Sigmoid colon (tissue), 6 donors: ENCODE measurements at regions not wholly inside any gene's neighbourhood (a gene's known extent, or its start where the extent isn't known, plus 50 kb on each side); places are given as distances from the start of the nearest gene placed in this dataset.
"Not testable (repeated sequence)": the region's sequence is repeated elsewhere in the genome, so short reads cannot be mapped to it uniquely, and the experiment has no call there.

ENCODE experiments used
- DNase-seq: peaks from one replicate; pipeline ENCODE4 v3.0.0-alpha.2; 2019
- H3K27ac ChIP-seq, 4 donors: fragments of 200-600 bp; sonication (generic); one replicate each; pipeline ENCODE4 v1.5.1; 2016 to 2019; ENCODE audit warnings: mild to moderate bottlenecking in 1 of 4
- H3K27me3 ChIP-seq, 3 donors: fragments of 200-600 bp; sonication (generic); one replicate each; pipeline ENCODE4 v1.5.1; 2019; ENCODE audit warnings: mild to moderate bottlenecking in 1 of 3
- H3K36me3 ChIP-seq, 4 donors: fragments of 200-600 bp; sonication (generic); one replicate each; pipeline ENCODE4 v1.5.1; 2016 to 2019
- H3K4me1 ChIP-seq, 4 donors: fragments of 200-600 bp; sonication (generic); one replicate each; pipeline ENCODE4 v1.5.1; 2017 to 2019
- H3K4me3 ChIP-seq, 4 donors: fragments of 200-600 bp; sonication (generic); one replicate each; pipeline ENCODE4 v1.5.1; 2017 to 2019; ENCODE audit warnings: mild to moderate bottlenecking in 2 of 4, moderate library complexity in 1 of 4
- H3K9me3 ChIP-seq, 4 donors: fragments of 200-600 bp in 3 of 4; sonication (generic) in 3 of 4; one replicate each; pipeline versions ENCODE4 v1.5.1 to v1.6.1; 2013 to 2019
- CTCF ChIP-seq, 4 experiments: fragments of 450-650 bp in 3 of 4; fragments of 200-600 bp in 1 of 4; IDR thresholded peaks; one replicate each; pipeline ENCODE4 v1.5.1; 2016 to 2019; ENCODE audit warnings: antibody characterized with exemption in 4 of 4, mild to moderate bottlenecking in 3 of 4, moderate library complexity in 2 of 4
- EP300 ChIP-seq, 4 donors: sonication (generic); formaldehyde crosslinking; IDR thresholded peaks; one replicate each; pipeline ENCODE4 v1.6.1; 2017; ENCODE audit warnings: antibody characterized with exemption in 4 of 4
- POLR2A ChIP-seq, 2 donors: fragments of 450-650 bp; IDR thresholded peaks; one replicate each; pipeline ENCODE4 v1.6.1; 2016; ENCODE audit warnings: antibody characterized with exemption in 2 of 2, mild to moderate bottlenecking in 2 of 2, moderate library complexity in 2 of 2
- POLR2AphosphoS5 ChIP-seq, 4 donors: sonication (generic); formaldehyde crosslinking; IDR thresholded peaks; one replicate each; pipeline ENCODE4 v1.6.1; 2017; ENCODE audit warnings: antibody characterized with exemption in 4 of 4
- WGBS, 2 donors: extraction: QIAGEN DNeasy Blood & Tissue Kit; methylation state at CpG; one replicate each; pipeline ENCODE4 v1.1.7; 2013; 5-methylcytosine and 5-hydroxymethylcytosine counted together
- intact Hi-C: fragments of 100-400 bp; cut with DNase I; formaldehyde crosslinking; loops from one replicate; pipeline ENCODE4 v1.15.1; 2023
- donor health status: healthy with polysubstance abuse.
- donor health status: healthy.

- Histone ChIP-seq H3K4me3 (no peak overlapping the region), H3K27ac (no peak overlapping the region), H3K27me3 (no peaks in the 10 kb centered on the region), H3K36me3 (no peaks in the 10 kb centered on the region), H3K4me1 (no peaks in the 10 kb centered on the region), H3K9me3 (no peaks in the 10 kb centered on the region)
- WGBS, 2 donors, result 77 to 82% methylated on average over 5 of the region's 5 CpGs
- DNase-seq, result no peak
- intact Hi-C loops, result no loop called here
- TF ChIP-seq POLR2AphosphoS5 (IDR thresholded peaks at IDR 0.05) (no peak), POLR2A (IDR thresholded peaks at IDR 0.05) (no peak), EP300 (IDR thresholded peaks at IDR 0.05) (no peak), CTCF (IDR thresholded peaks at IDR 0.05) (no peak)
Measured at GRCh38 chr5:30355675-30356074, 837.8 kb upstream of the CDH6 start.

- Histone ChIP-seq H3K4me3 (no peak overlapping the region), H3K27ac (no peak overlapping the region), H3K27me3 (no peaks in the 10 kb centered on the region), H3K4me1 (no peaks in the 10 kb centered on the region), H3K36me3 (no peaks in the 10 kb centered on the region), H3K9me3 (no peaks in the 10 kb centered on the region)
- intact Hi-C loops, result no loop called here
- TF ChIP-seq CTCF (IDR thresholded peaks at IDR 0.05), result no peak
- TF ChIP-seq POLR2AphosphoS5 (IDR thresholded peaks at IDR 0.05), result no peak
- no peak for DNase-seq
- 63 to 76% methylated on average over 3 of the region's 3 CpGs for WGBS, 2 donors
Measured at GRCh38 chr5:30347858-30348257, 845.6 kb upstream of the CDH6 start.

- H3K27ac ChIP-seq, H3K4me1 ChIP-seq, H3K27me3 ChIP-seq, H3K36me3 ChIP-seq, H3K4me3 ChIP-seq, intact Hi-C loops, H3K9me3 ChIP-seq: not testable (repeated sequence)
- 75 to 77% methylated on average over 50 of the region's 50 CpGs for WGBS, 2 donors
- peak; percentile 40 for DNase-seq
Measured at GRCh38 chr5:30345539-30346345, 847.7 kb upstream of the CDH6 start.

GRCh38 chr5:30343707-30344106 is 849.8 kb upstream of the CDH6 start:
- WGBS, 2 donors, result 71 to 79% methylated on average over 3 of the region's 3 CpGs
- intact Hi-C loops, result no loop called here

GRCh38 chr5:30341466-30341865 is 852.0 kb upstream of the CDH6 start:
- Histone ChIP-seq H3K9me3 (no peaks in the 10 kb centered on the region), H3K4me3 (no peak overlapping the region), H3K36me3 (no peaks in the 10 kb centered on the region), H3K4me1 (no peaks in the 10 kb centered on the region), H3K27me3 (no peaks in the 10 kb centered on the region), H3K27ac (no peak overlapping the region)
- intact Hi-C loops, result no loop called here
- TF ChIP-seq POLR2AphosphoS5 (IDR thresholded peaks at IDR 0.05) (no peak), CTCF (IDR thresholded peaks at IDR 0.05) (no peak), POLR2A (IDR thresholded peaks at IDR 0.05) (no peak), EP300 (IDR thresholded peaks at IDR 0.05) (no peak)
- 30 to 52% methylated on average over 3 of the region's 3 CpGs for WGBS, 2 donors
- DNase-seq, result no peak

More at GRCh38 chr5:30343707-30344106, 849.8 kb upstream of the CDH6 start:
- no peak for TF ChIP-seq CTCF (IDR thresholded peaks at IDR 0.05)
- TF ChIP-seq POLR2AphosphoS5 (IDR thresholded peaks at IDR 0.05), result no peak
- TF ChIP-seq POLR2A (IDR thresholded peaks at IDR 0.05), result no peak
- no peak for TF ChIP-seq EP300 (IDR thresholded peaks at IDR 0.05)
- Histone ChIP-seq H3K4me3 (no peak overlapping the region), H3K9me3 (no peaks in the 10 kb centered on the region), H3K36me3 (no peaks in the 10 kb centered on the region), H3K4me1 (no peaks in the 10 kb centered on the region), H3K27ac (no peak overlapping the region), H3K27me3 (no peaks in the 10 kb centered on the region)
- no peak for DNase-seq
